GM21390 (cell line): ENCODE measurements at regions not wholly inside any gene's neighbourhood (a gene's known extent, or its start where the extent isn't known, plus 50 kb on each side); places are given as distances from the start of the nearest gene placed in this dataset.

Experiments used
- ATAC-seq: cut with Tn5 transposase; IDR thresholded peaks from one replicate; pipeline ENCODE4 v1.9.1; 2021; ENCODE audit not compliant: unreplicated experiment

GRCh38 chr3:66740260-66740659, 239.4 kb upstream of the LRIG1 start:
- no peak for ATAC-seq

DNA sequence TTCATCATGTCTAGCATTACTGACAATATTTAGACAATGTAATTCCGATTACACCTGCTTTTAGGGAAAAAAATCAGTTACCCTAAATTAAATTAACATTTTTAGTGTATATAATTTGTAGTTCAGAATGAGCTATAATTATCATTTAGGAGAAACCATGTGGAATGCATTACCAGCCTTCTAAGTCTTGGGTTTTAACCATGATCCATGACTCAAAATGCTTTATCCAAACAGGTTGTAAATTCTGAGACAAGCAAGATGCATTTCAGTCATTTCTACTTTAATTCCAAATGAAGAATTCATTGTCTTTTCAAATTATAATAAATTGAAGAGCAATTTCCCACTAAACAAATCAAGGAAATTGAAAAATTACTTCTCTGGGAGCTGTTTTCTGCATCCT, 243.7 kb upstream of the LRIG1 start:
- no peak for ATAC-seq

- no peak for ATAC-seq
Measured at GRCh38 chr3:66744986-66745385, 244.2 kb upstream of the LRIG1 start.

DNA sequence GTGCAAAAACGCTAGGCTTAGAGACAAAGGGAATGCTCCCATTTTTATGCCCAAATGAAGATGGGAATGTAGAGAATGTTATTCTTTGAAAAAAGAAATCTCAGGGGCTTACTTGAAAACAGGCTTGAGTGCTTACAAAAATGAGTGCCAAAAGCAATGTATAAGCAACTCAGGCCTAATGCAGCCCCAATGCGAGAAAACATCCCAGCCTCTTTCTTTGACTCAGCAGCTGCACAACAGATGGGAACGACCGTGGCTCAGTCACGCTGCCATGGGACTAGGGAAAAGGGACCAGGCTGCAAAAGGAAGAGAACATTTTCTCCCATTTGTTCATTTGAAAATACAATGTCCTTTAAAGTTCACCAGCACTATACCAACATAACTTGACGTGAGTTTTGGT, 246.4 kb upstream of the LRIG1 start:
- no peak for ATAC-seq

DNA sequence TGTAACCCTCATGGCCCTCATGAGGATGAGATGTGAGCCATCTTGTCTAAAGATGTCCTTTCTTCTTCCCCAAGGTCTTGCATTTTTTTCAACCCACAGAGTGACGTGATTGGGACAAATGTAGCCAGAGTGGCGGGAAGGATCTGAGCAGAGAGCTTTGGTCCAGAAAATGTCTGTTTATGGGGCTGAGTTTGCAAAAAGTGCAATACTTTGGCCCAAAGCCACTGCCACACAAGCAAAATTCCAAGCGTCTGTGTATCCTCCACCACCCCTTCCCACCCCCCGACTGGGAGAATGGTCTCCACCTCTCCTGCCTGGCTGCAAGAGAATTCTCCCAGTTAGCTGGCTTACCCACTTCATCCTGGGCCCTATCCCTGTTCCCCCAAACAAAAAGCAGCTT, 246.9 kb upstream of the LRIG1 start:
- ATAC-seq = no peak

GRCh38 chr3:66748175-66748876, 247.5 kb upstream of the LRIG1 start:
- no peak for ATAC-seq

DNA sequence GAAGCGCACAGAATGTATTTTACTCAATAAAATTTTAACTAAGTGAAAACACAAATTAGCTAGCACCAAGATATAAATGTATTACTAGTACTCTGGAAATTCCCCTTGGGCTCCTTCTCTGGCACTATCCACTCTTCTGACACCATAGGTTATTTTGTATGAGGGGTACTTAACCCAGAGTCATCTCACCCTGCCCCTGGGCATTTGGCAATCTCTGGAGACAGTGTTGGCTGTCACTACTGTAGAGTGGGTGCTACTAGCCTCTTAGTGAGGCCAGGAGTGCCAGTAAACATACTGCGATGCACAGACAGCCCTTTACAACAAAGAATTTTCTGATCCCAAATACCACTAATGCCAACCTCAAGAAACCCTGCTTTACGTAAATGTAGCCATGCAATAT, 246.3 kb upstream of the KBTBD8 start:
- ATAC-seq = no peak

GRCh38 chr3:66753670-66754069, 244.4 kb upstream of the KBTBD8 start:
- no peak for ATAC-seq

GRCh38 chr3:66754613-66755012, 243.5 kb upstream of the KBTBD8 start:
- ATAC-seq = no peak

DNA sequence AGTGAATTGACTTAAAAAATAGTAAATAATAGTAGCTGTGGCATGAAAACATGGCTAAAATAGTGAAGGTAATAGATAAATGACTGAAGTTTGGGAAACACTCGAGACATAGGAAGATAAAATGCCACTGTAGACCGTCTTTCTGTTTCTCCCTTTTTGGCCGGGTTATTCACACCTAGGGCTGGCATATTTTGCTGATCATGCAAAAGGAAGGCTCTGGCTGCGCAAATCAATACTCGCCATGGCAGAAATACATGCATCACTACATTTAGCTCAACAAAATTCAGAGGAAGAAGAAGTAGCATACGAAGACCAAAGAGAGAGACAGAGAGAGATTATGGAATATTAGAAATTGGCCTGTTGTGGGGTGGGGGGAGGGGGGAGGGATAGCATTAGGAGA, 242.2 kb upstream of the KBTBD8 start:
- ATAC-seq = no peak

GRCh38 chr3:66756468-66757036, 241.6 kb upstream of the KBTBD8 start:
- no peak for ATAC-seq

DNA sequence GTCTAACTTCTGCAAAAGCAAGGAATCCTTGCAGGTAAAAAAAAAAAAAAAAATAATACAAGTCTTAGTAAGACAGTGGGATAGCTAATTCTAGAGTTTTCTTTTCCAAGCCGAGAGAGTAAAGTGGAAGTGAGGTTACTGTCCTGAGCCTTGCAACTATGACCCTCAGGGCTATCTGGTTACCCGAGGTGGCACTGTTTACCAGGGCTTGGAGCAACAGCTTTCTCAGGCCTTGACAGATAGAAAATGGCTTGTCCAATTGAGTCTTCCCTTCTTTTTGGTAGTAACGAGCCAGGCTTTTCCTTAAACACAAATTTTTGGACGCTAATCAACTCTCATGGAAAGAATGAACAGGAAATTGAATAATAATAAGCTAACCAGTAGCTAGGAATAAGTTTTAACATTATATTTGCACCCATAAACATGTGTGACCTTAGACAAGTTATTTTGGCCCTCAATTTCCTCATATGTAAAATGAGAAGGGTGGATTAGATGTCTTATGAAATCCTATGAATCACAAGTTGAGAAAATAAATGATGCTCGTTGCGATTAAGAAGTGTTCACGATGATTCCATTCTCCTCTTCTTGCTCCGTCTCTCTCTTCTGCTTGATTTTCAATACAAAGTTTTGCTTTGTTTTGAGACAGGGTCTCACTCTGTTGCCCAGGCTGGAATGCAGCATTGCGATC, 236.9 kb upstream of the KBTBD8 start:
- no peak for ATAC-seq

DNA sequence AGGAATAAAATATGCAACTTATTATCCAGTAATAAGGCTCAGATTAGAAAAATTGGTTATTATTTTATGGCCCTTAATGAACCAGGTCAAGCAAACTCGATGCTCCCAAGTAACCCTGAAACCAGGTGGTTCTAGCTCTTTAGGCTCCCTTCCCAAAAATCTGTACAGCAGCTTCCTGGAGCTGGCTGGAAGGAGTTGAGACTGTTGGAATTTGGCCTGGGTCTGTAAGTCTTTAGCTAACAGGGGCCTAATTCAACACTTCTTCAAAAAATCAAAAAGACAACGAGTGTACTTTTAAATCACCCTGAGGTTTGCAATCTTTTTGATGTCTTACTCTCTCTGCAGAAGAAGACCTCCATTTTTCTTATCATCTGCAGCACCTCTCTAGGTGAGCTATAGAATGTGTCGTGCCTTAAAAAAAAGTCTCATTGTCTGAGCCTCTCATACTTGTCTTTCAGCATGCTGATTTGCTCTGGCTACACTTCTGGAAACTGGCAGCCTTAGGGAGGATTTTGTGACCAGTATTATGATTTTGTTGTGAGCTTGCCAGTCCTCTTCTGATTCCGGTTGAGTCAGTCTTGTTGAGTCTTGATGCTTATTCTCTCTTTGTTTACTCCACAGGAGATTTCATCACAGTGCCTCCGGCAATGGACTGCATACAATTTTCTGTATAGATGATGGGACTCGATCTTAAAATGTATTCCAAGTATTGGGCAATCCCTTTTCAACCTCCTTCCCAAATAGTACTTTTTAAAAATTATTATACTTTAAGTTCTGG, 235.0 kb upstream of the KBTBD8 start:
- ATAC-seq = no peak

- ATAC-seq = no peak
Measured at GRCh38 chr3:66778107-66778506, 220.0 kb upstream of the KBTBD8 start.

DNA sequence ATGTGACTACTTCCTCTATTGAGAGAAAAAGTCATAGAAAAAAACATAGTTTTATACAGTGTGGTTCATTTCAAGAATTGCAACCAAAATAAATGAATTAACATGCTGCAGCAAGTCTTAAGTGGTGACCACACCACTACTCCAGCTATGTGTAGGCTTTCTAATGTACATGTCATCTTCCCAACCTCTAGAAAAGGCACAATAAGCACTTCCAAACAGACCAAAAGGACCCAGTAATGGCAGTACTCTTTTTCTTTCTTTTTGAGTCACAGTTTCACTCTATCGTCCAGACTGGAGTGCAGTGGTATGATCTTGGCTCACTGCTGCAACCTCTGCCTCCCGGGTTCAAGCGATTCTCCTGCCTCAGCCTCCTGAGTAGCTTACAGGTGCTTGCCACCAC, 219.3 kb upstream of the KBTBD8 start:
- ATAC-seq = no peak

DNA sequence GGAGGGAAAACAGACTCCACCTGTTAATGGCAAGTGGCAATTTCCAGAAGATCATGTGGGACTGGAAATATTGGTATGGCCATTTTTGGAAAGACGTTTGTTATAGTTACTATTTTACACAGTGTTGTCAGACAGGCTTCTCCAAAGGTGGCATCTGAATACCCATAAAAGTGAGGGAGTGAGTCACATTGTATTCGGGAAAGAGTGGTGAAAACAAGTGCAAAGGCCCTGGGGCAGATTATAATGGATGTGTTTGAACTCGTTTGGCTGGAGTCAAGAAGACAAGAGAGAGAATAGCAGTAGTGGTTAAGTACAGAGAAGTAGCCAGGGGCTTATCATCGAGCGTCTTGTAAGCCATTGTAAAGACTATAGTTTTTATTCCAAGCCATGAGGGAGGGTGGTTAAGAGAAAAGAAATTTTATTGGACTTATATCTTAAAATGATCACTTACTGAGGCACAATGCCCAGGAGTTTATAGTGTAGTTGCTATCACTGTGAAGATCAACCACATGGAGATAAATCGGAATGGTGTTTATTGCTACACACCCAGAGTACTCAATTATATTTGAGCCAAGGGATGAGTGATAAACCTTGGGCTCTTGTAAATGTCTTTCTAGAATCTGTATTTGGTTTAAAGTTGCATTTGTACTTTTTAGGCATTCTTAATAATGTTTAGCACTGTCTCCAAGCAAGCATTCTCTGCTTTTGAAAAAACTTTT, 212.8 kb upstream of the KBTBD8 start:
- ATAC-seq = no peak

- ATAC-seq = no peak
Measured at GRCh38 chr3:66789580-66790237, 208.4 kb upstream of the KBTBD8 start.

DNA sequence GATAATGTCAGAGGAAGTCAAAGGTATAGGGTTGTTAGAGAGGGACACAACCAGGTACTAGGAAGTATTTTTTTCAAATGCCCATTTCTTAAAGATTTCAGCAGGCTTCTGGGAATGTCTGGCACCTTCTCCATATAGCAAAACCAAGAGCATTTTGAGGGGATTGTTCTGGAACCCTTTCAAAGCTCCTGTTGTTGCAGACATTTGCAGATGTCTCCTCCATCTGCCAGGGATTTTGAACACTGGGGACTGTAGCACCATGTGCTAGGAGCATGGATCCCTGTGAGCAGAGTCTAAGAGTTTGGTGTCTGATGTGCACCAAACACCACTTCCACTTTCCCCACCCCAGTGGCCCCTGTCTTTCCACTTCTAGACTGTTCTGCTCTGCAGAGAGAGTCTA, 206.0 kb upstream of the KBTBD8 start:
- ATAC-seq = no peak

GRCh38 chr3:66795365-66795764, 202.7 kb upstream of the KBTBD8 start:
- no peak for ATAC-seq

- ATAC-seq = no peak
Measured at GRCh38 chr3:66796343-66796742, 201.8 kb upstream of the KBTBD8 start.
